Retina (tissue), 1 donor: ENCODE measurements at regions not wholly inside any gene's neighbourhood (a gene's known extent, or its start where the extent isn't known, plus 50 kb on each side); places are given as distances from the start of the nearest gene placed in this dataset.
"Not testable (repeated sequence)": the region's sequence is repeated elsewhere in the genome, so short reads cannot be mapped to it uniquely, and the experiment has no call there.

ENCODE experiments used
- DNase-seq: peaks from one replicate; pipeline ENCODE4 v3.0.0-alpha.2; 2016

GRCh38 chr5:154542000-154542399, 64.0 kb upstream of the HAND1 start:
- no peak for DNase-seq

GRCh38 chr5:154541553-154541952, 63.5 kb upstream of the HAND1 start:
- DNase-seq = no peak

GRCh38 chr5:154540600-154540999, 62.6 kb upstream of the HAND1 start:
- no peak for DNase-seq

- no peak for DNase-seq
Measured at GRCh38 chr5:154538492-154538891, 60.5 kb upstream of the HAND1 start.

- not testable (repeated sequence) for DNase-seq
Measured at GRCh38 chr5:154536439-154536838, 58.4 kb upstream of the HAND1 start.

GRCh38 chr5:154535535-154535934, 57.5 kb upstream of the HAND1 start:
- no peak for DNase-seq

- no peak for DNase-seq
Measured at GRCh38 chr5:154534457-154535050, 56.5 kb upstream of the HAND1 start.

GRCh38 chr5:154529282-154529681, 51.3 kb upstream of the HAND1 start:
- no peak for DNase-seq

- no peak for DNase-seq
Measured at GRCh38 chr5:154528005-154528594, 50.1 kb upstream of the HAND1 start.
